T-cell (primary cell): ENCODE measurements at regions not wholly inside any gene's neighbourhood (a gene's known extent, or its start where the extent isn't known, plus 50 kb on each side); places are given as distances from the start of the nearest gene placed in this dataset.
"Not testable (repeated sequence)": the region's sequence is repeated elsewhere in the genome, so short reads cannot be mapped to it uniquely, and the experiment has no call there.

Experiments
- ATAC-seq, 4 experiments: fragments of 200-7000 bp in 3 of 4; fragments of 150-1000 bp in 1 of 4; cut with Tn5 transposase; replicated peaks in 1 of 4; 1 replicate in 3 of 4; 2 replicates in 1 of 4; pipeline ENCODE4 v1.10.0; 2021; ENCODE audit warnings: moderate library complexity in 3 of 4, mild to moderate bottlenecking in 2 of 4, moderate number of reproducible peaks in 1 of 4
- CTCF ChIA-PET, 2 donors: fragments of 300-600 bp; sonication (Branson Sonifier 250); formaldehyde crosslinking; loops; one replicate each; lab custom pipeline; 2022; ENCODE audit warnings: antibody characterized with exemption in 2 of 2; lab: Charles Lee
- POLR2A ChIA-PET, 2 donors: fragments of 300-600 bp; sonication (Branson Sonifier 250); formaldehyde crosslinking; loops; one replicate each; lab custom pipeline; 2022; ENCODE audit warnings: antibody characterized with exemption in 2 of 2; lab: Charles Lee
- DNase-seq, 35 experiments: peaks; one replicate each; pipeline versions ENCODE4 v3.0.0 to v3.0.0-alpha.2; 2013 to 2023
- H3K27ac ChIP-seq: one replicate; pipeline ENCODE4 v1.5.1; 2013; ENCODE audit warnings: low read length
- H3K27me3 ChIP-seq, 2 experiments: replicated peaks in 1 of 2; 1 replicate in 1 of 2; 2 replicates in 1 of 2; pipeline versions ENCODE4 v1.6.1 to v1.7.0; 2013; ENCODE audit warnings: low read length in 1 of 2, mixed read lengths in 1 of 2; ENCODE audit not compliant: control insufficient read depth in 2 of 2, insufficient read depth in 2 of 2; ENCODE audit errors: extremely low read depth in 1 of 2
- H3K36me3 ChIP-seq, 2 donors: 1 replicate in 1 of 2; 2 replicates in 1 of 2; pipeline versions ENCODE4 v1.6.1 to v1.7.0; 2013; ENCODE audit warnings: low read length in 1 of 2; ENCODE audit not compliant: control insufficient read depth in 2 of 2, insufficient read depth in 1 of 2; ENCODE audit errors: extremely low read depth in 1 of 2
- H3K4me1 ChIP-seq, 2 experiments: 1 replicate in 1 of 2; 2 replicates in 1 of 2; pipeline versions ENCODE4 v1.6.1 to v1.7.0; 2013; ENCODE audit warnings: low read length in 2 of 2, mixed read lengths in 1 of 2; ENCODE audit not compliant: insufficient read depth in 2 of 2, control insufficient read depth in 1 of 2; ENCODE audit errors: extremely low read depth in 1 of 2
- H3K4me3 ChIP-seq, 2 donors: 1 replicate in 1 of 2; 2 replicates in 1 of 2; pipeline versions ENCODE4 v1.5.1 to v1.7.0; 2013; ENCODE audit warnings: mild to moderate bottlenecking in 2 of 2, low read length in 1 of 2, moderate library complexity in 1 of 2; ENCODE audit not compliant: control insufficient read depth in 1 of 2; ENCODE audit errors: extremely low read depth in 1 of 2
- H3K9me3 ChIP-seq: 2 replicates; pipeline ENCODE4 v1.7.0; 2013
- H3K27ac Mint-ChIP-seq, 2 donors: one replicate each; pipeline ENCODE4 v1.8.0; 2020 to 2021; ENCODE audit warnings: mild to moderate bottlenecking in 2 of 2, mixed read lengths in 2 of 2
- H3K27me3 Mint-ChIP-seq, 2 donors: one replicate each; pipeline ENCODE4 v1.8.0; 2021 to 2022; ENCODE audit warnings: mixed read lengths in 2 of 2
- H3K36me3 Mint-ChIP-seq: one replicate; pipeline ENCODE4 v1.8.0; 2021; ENCODE audit warnings: mixed read lengths
- H3K4me1 Mint-ChIP-seq, 3 donors: one replicate each; pipeline ENCODE4 v1.8.0; 2020 to 2022; ENCODE audit warnings: mixed read lengths in 3 of 3, mild to moderate bottlenecking in 1 of 3
- H3K4me3 Mint-ChIP-seq, 3 donors: one replicate each; pipeline ENCODE4 v1.8.0; 2020 to 2022; ENCODE audit warnings: mild to moderate bottlenecking in 3 of 3, mixed read lengths in 3 of 3, moderate library complexity in 3 of 3
- H3K9me3 Mint-ChIP-seq, 3 donors: one replicate each; pipeline ENCODE4 v1.8.0; 2020 to 2022; ENCODE audit warnings: mixed read lengths in 3 of 3
- WGBS: methylation state at CpG from one replicate; pipeline ENCODE4 v1.1.5; 2013; ENCODE audit warnings: missing lambda C conversion rate; ENCODE audit not compliant: insufficient coverage; 5-methylcytosine and 5-hydroxymethylcytosine counted together

DNA sequence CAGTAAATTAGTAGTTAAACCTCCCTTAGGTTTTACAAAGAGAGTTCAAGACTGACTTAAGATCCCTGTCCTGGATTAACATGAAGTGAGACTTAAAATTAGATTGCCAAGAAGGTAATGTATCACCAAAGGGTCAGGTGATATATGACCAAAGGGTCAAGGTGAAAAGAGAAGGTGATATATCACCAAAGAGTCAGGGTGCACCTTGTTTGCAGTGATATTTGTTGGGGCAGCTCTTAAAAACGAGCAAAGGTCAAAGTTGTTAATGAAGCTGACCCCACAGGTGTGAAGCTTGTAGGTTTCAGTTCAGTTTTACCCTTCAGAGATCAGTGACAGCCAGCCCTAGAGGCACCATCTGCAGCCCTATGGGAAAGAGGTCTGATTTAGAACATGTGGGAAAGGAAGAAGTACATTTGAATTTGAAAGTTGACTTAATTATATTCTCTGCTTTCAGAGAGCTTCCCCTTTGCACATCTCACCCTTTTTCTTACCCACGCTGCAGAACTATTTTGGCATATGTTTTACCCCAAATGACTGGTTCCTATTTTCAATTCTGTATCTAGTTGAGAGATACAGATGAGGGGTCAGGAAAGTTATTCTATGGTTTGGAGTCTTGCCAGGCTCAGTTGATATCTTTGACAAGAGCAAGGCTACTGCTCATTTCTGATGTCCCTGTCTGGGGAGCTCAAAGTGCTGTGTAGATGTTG lies 170.8 kb downstream of the S1PR1 start:
- DNase-seq: no peak
- H3K36me3 ChIP-seq: no peaks in the 10 kb centered on the region
- ATAC-seq: no peak
- 31% methylated on average over 1 of the region's 2 CpGs for WGBS
- no peak overlapping the region for H3K27ac ChIP-seq
- H3K27ac Mint-ChIP-seq: no peak overlapping the region
- no peak overlapping the region for H3K4me3 ChIP-seq
- H3K4me3 Mint-ChIP-seq: no peak overlapping the region
- H3K4me1 ChIP-seq: no peaks in the 10 kb centered on the region
- H3K27me3 ChIP-seq: peaks cover 0 to 4% of the 10 kb centered on the region in 2 experiments
- H3K27me3 Mint-ChIP-seq: peaks cover 3 to 18% of the 10 kb centered on the region in 2 donors
- peaks cover 6% of the 10 kb centered on the region for H3K36me3 Mint-ChIP-seq
- H3K9me3 Mint-ChIP-seq: peaks cover 5 to 6% (median 6%) of the 10 kb centered on the region in 3 donors
- ChIA-PET CTCF (no interaction called here), POLR2A (interaction anchor here in 1 of 2 donors (0.6 kb wide), 1 partner anchor 1298 kb away, joined by 5 read pairs; no protein-coding TSS in a partner anchor)
- peaks cover 0 to 10% (median 0%) of the 10 kb centered on the region in 3 donors for H3K4me1 Mint-ChIP-seq
- H3K9me3 ChIP-seq: no peaks in the 10 kb centered on the region

DNA sequence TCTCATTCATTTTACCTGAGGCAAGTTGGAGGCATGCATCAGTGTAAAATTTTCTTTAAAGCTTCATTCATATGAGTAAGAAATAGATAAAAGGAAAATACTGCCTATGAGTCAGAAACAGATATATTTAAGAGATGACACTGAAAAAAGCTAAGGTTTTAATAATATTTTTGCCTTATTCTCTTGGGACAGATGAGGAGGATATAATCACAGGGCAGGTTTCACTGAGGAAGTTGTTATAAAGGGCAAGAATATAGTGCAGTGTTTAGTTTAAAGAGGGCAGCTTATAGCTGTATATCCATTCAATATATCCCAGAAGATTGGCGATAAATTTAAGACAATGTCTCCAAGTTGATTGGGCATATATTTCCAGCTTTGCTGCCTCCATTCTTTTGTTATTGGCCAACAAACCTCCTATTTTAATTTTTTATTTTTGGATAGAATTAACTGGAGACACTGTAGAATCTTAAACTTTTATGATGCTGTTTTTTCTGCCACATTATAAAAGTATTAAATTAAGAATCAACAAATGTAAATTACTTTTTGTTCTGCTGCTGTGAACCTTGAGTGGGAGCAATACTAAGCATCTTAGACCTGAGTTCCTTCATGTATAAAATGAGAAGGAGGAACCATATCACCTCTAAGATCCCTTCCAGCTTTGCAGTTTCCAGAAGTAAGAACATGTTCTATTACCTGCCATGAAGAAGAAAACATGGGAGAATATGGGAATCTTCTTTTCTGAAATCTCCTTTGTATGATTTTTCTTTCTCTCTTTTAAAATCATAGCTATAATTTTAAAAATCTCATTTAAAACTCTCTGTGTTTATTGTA lies 171.6 kb downstream of the S1PR1 start:
- H3K4me3 Mint-ChIP-seq: no peak overlapping the region
- no CpG with 5 or more reads among the region's 1 CpG for WGBS
- peaks cover 0 to 10% (median 0%) of the 10 kb centered on the region in 3 donors for H3K4me1 Mint-ChIP-seq
- DNase-seq (no peak), ATAC-seq (no peak)
- ChIA-PET POLR2A (interaction anchor here in 1 of 2 donors (0.6 kb wide), 1 partner anchor 1298 kb away, joined by 5 read pairs; no protein-coding TSS in a partner anchor), CTCF (no interaction called here)
- Histone ChIP-seq H3K36me3 (no peaks in the 10 kb centered on the region), H3K4me1 (no peaks in the 10 kb centered on the region), H3K9me3 (no peaks in the 10 kb centered on the region), H3K27ac (no peak overlapping the region), H3K27me3 (peaks cover 0 to 4% of the 10 kb centered on the region in 2 experiments), H3K4me3 (no peak overlapping the region)
- no peak overlapping the region for H3K27ac Mint-ChIP-seq
- H3K9me3 Mint-ChIP-seq: peaks cover 5 to 6% (median 6%) of the 10 kb centered on the region in 3 donors
- peaks cover 6% of the 10 kb centered on the region for H3K36me3 Mint-ChIP-seq
- peaks cover 3 to 21% of the 10 kb centered on the region in 2 donors for H3K27me3 Mint-ChIP-seq

DNA sequence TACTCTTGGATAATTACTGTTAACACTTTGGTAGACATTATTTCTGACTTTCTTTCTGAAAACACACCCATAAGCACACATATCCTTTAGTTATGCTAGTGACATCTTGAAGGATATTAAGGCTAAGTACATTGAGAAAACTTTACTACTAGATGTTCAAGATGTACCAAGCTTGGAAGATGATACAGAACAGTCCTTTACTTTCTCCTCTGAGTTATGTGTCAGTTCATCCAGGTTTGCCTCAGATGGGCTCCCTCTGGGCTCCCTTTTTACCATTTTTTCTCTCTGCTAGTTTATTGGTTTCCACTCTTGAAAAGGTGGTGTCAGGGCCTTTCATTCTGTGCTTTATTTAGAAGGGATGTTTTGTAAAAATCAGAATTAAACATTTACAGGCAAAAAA lies 172.3 kb downstream of the S1PR1 start:
- Histone ChIP-seq H3K9me3 (no peaks in the 10 kb centered on the region), H3K4me1 (no peaks in the 10 kb centered on the region), H3K27ac (no peak overlapping the region), H3K36me3 (no peaks in the 10 kb centered on the region), H3K4me3 (no peak overlapping the region), H3K27me3 (peaks cover 0 to 4% of the 10 kb centered on the region in 2 experiments)
- ATAC-seq (no peak), DNase-seq (no peak)
- no peak overlapping the region for H3K27ac Mint-ChIP-seq
- peaks cover 5 to 6% (median 6%) of the 10 kb centered on the region in 3 donors for H3K9me3 Mint-ChIP-seq
- H3K4me3 Mint-ChIP-seq: no peak overlapping the region
- H3K36me3 Mint-ChIP-seq: peaks cover 6% of the 10 kb centered on the region
- peaks cover 0 to 10% (median 0%) of the 10 kb centered on the region in 3 donors for H3K4me1 Mint-ChIP-seq
- CTCF ChIA-PET: no interaction called here
- POLR2A ChIA-PET: no interaction called here
- H3K27me3 Mint-ChIP-seq: peaks cover 3 to 21% of the 10 kb centered on the region in 2 donors

DNA sequence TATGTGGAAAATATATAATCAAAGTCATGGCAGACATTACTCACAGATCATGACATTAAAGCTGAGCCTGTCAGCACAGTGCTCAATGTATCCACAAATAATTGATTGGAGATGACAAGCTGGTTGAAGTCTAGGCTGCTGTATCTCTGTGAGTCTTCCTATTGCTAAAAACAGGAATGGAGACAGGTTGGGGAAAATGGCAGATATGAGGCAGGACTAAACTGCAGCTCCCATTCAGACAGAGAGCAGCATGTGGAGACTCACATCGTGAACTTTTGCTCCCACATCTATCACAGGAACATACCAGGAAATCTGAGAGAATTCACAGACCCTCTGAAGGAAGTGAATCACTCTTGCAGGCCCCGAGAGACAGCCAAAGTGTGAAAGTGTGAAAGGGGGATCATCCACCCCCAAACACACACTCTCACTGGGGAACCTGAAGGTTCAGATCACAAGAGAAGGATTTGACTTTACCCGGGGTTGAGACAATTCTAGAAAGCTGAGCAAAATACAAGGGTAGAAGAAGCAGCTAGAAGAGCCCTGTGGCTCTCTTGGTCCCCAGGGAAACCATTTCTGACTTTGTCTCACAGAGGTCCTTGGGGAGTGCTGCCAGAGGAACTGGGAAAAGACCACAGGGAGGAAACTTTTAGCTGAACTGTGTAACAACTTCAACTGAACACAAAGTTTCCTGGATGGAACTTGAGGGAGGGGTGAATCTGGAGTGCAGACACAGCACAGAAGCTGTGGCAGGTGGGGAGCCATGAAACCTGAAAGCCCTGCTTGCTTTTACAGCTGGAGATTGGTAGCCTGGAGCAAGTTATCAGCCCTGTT lies 173.4 kb downstream of the S1PR1 start:
- DNase-seq (no peak), ATAC-seq (no peak)
- peaks cover 0 to 4% of the 10 kb centered on the region in 2 experiments for H3K27me3 ChIP-seq
- H3K4me1 ChIP-seq: no peaks in the 10 kb centered on the region
- no peak overlapping the region for H3K27ac ChIP-seq
- H3K27me3 Mint-ChIP-seq: peaks cover 3 to 21% of the 10 kb centered on the region in 2 donors
- ChIA-PET POLR2A (no interaction called here), CTCF (no interaction called here)
- H3K9me3 Mint-ChIP-seq: peaks cover 5 to 6% (median 6%) of the 10 kb centered on the region in 3 donors
- peaks cover 6% of the 10 kb centered on the region for H3K36me3 Mint-ChIP-seq
- no peak overlapping the region for H3K4me3 ChIP-seq
- H3K9me3 ChIP-seq: no peaks in the 10 kb centered on the region
- H3K36me3 ChIP-seq: no peaks in the 10 kb centered on the region
- H3K4me3 Mint-ChIP-seq: no peak overlapping the region
- H3K4me1 Mint-ChIP-seq: peaks cover 0 to 10% (median 0%) of the 10 kb centered on the region in 3 donors
- no CpG with 5 or more reads among the region's 3 CpGs for WGBS
- H3K27ac Mint-ChIP-seq: no peak overlapping the region

DNA sequence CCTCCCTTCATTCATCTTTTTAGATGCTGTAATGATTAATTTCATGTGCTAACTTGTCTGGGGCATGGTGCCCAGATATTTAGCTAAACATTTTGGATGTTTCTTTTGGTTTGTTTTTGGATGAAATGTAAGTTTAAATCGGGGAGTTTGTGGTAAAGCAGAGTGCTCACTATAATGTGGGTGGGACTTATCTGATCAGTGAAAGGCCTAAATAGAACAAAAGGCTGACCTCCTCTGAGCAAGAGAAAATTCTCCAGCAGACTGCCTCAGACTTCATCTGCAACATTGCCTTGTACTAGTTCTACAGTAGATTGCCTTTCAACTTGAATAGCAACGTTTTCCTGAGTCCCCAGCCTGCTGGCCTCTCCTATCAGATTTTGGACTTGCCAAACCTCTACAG lies 183.6 kb downstream of the S1PR1 start:
- H3K27me3 ChIP-seq: no peaks in the 10 kb centered on the region
- no peak overlapping the region for H3K4me3 ChIP-seq
- no peak for DNase-seq
- no peaks in the 10 kb centered on the region for H3K4me1 ChIP-seq
- POLR2A ChIA-PET: no interaction called here
- no peak overlapping the region for H3K27ac Mint-ChIP-seq
- no peak overlapping the region for H3K27ac ChIP-seq
- no peak overlapping the region for H3K4me3 Mint-ChIP-seq
- H3K9me3 ChIP-seq: peaks cover 3% of the 10 kb centered on the region
- peaks cover 4 to 9% (median 9%) of the 10 kb centered on the region in 3 donors for H3K9me3 Mint-ChIP-seq
- no peaks in the 10 kb centered on the region for H3K36me3 ChIP-seq
- no peaks in the 10 kb centered on the region for H3K27me3 Mint-ChIP-seq
- no peak for ATAC-seq
- CTCF ChIA-PET: no interaction called here
- H3K36me3 Mint-ChIP-seq: no peaks in the 10 kb centered on the region
- no peaks in the 10 kb centered on the region for H3K4me1 Mint-ChIP-seq
- 20% methylated on average over 1 of the region's 2 CpGs for WGBS

DNA sequence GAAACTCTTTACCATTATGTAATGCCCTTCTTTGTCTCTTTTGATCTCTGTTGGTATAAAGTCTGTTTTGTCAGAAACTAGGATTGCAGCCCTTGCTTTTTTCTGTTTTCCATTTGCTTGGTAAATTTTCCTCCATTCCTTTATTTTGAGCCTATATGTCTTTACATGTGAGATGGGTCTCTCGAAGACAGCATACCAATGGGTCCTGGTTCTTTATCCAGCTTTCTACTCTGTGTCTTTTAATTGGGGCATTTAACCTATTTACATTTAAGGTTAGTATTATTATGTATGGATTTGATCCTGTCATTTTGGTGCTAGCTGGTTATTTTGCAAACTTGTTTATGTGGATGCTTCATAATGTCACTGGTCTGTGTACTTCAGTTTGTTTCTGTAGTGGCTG lies 191.3 kb downstream of the S1PR1 start:
- no CpG with 5 or more reads among the region's 1 CpG for WGBS
- H3K4me1 ChIP-seq, ATAC-seq, DNase-seq, H3K4me3 Mint-ChIP-seq, H3K4me3 ChIP-seq, POLR2A ChIA-PET, H3K4me1 Mint-ChIP-seq, H3K27ac Mint-ChIP-seq, H3K27ac ChIP-seq, H3K9me3 ChIP-seq, H3K36me3 Mint-ChIP-seq, H3K27me3 ChIP-seq, H3K36me3 ChIP-seq: not testable (repeated sequence)
- peaks cover 2 to 20% of the 10 kb centered on the region in 2 donors for H3K27me3 Mint-ChIP-seq
- CTCF ChIA-PET: interaction anchor here in 1 of 2 donors (0.6 kb wide), 1 partner anchor 928 kb away, joined by 3 read pairs; no protein-coding TSS in a partner anchor
- H3K9me3 Mint-ChIP-seq: peaks cover 4 to 24% (median 17%) of the 10 kb centered on the region in 3 donors
